IMR-90 (cell line): ENCODE measurements at regions not wholly inside any gene's neighbourhood (a gene's known extent, or its start where the extent isn't known, plus 50 kb on each side); places are given as distances from the start of the nearest gene placed in this dataset.

Experiments used
- ATAC-seq: fragments of 200-7000 bp; cut with Tn5 transposase; 2 replicates; pipeline ENCODE4 v1.9.1; 2020; ENCODE audit warnings: low read depth, mild to moderate bottlenecking, moderate library complexity
- BruUV-seq: library from RNA; stranded (reverse); fragments of 400-500 nt; replicated peaks from 2 replicates; lab custom pipeline; 2021; lab: Mats Ljungman, UMichigan
- CTCF ChIA-PET: fragments of 300-600 bp; formaldehyde crosslinking; extraction: SDS; loops from one replicate; lab custom pipeline; 2021; ENCODE audit warnings: antibody characterized with exemption; lab: Yijun Ruan, JAX
- POLR2A ChIA-PET: fragments of 300-600 bp; sonication (Branson Sonifier 250); formaldehyde crosslinking; loops from one replicate; lab custom pipeline; 2022; ENCODE audit warnings: antibody characterized with exemption; ENCODE audit not compliant: unreplicated experiment; lab: Charles Lee
- DNase-seq: peaks from one replicate; pipeline ENCODE4 v3.0.0; 2013
- H2AFZ ChIP-seq: replicated peaks from 2 replicates; pipeline ENCODE3; 2013; ENCODE audit warnings: low read length, mild to moderate bottlenecking; ENCODE audit not compliant: poor library complexity
- H2AK5ac ChIP-seq: 2 replicates; pipeline ENCODE4 v1.6.1; 2013; ENCODE audit warnings: low read depth, low read length, inconsistent platforms
- H2AK9ac ChIP-seq: replicated peaks from 2 replicates; pipeline ENCODE3; 2013; ENCODE audit warnings: mild to moderate bottlenecking, low read depth, low read length, moderate library complexity; ENCODE audit not compliant: poor library complexity
- H2BK120ac ChIP-seq: 2 replicates; pipeline ENCODE4 v1.6.1; 2013; ENCODE audit warnings: low read depth, low read length, inconsistent platforms
- H2BK15ac ChIP-seq: 3 replicates; pipeline ENCODE4 v1.6.1; 2013; ENCODE audit warnings: low read depth, low read length, inconsistent platforms
- H2BK20ac ChIP-seq: 2 replicates; pipeline ENCODE4 v1.6.1; 2013; ENCODE audit warnings: low read depth, mild to moderate bottlenecking, inconsistent platforms, low read length, moderate library complexity
- H2BK5ac ChIP-seq: 2 replicates; pipeline ENCODE4 v1.6.1; 2013; ENCODE audit warnings: mild to moderate bottlenecking, low read depth, low read length, inconsistent platforms; ENCODE audit not compliant: poor library complexity, severe bottlenecking
- H3K14ac ChIP-seq: replicated peaks from 2 replicates; pipeline ENCODE4 v1.6.1; 2013; ENCODE audit warnings: low read depth, low read length, inconsistent platforms
- H3K18ac ChIP-seq: 2 replicates; pipeline ENCODE4 v1.6.1; 2013; ENCODE audit warnings: low read depth, low read length, control low read depth
- H3K23ac ChIP-seq: 2 replicates; pipeline ENCODE4 v1.6.1; 2013; ENCODE audit warnings: low read depth, low read length, inconsistent platforms
- H3K27ac ChIP-seq: 2 replicates; pipeline ENCODE4 v1.5.1; 2013; ENCODE audit warnings: mild to moderate bottlenecking, control low read depth, low read length; ENCODE audit not compliant: insufficient read depth
- H3K27me3 ChIP-seq: 2 replicates; pipeline ENCODE4 v1.6.1; 2013; ENCODE audit warnings: low read length; ENCODE audit not compliant: control insufficient read depth, insufficient read depth
- H3K36me3 ChIP-seq: 2 replicates; pipeline ENCODE4 v1.6.1; 2013; ENCODE audit warnings: low read length, mixed read lengths; ENCODE audit not compliant: control insufficient read depth, insufficient read depth
- H3K4ac ChIP-seq: 2 replicates; pipeline ENCODE4 v1.6.1; 2013; ENCODE audit warnings: low read depth, low read length, inconsistent platforms
- H3K4me1 ChIP-seq: 2 replicates; pipeline ENCODE4 v1.6.1; 2013; ENCODE audit warnings: low read length, mixed read lengths; ENCODE audit not compliant: control insufficient read depth, insufficient read depth
- H3K4me2 ChIP-seq: 2 replicates; pipeline ENCODE4 v1.6.1; 2013; ENCODE audit warnings: low read depth, mild to moderate bottlenecking, control low read depth, low read length, moderate library complexity
- H3K4me3 ChIP-seq: 2 replicates; pipeline ENCODE4 v1.5.1; 2013; ENCODE audit warnings: low read depth, mild to moderate bottlenecking, control low read depth, low read length, moderate library complexity; ENCODE audit not compliant: insufficient read depth
- H3K56ac ChIP-seq: 2 replicates; pipeline ENCODE4 v1.6.1; 2013; ENCODE audit warnings: low read length, inconsistent platforms; ENCODE audit not compliant: insufficient read depth; ENCODE audit errors: extremely low read depth
- H3K79me1 ChIP-seq, 2 experiments: 2 replicates each; pipeline ENCODE4 v1.6.1; 2013; ENCODE audit warnings: low read length in 2 of 2, inconsistent platforms in 1 of 2, low read depth in 1 of 2
- H3K9ac ChIP-seq: 2 replicates; pipeline ENCODE4 v1.6.1; 2013; ENCODE audit warnings: low read depth, low read length, control low read depth
- H3K9me1 ChIP-seq: 2 replicates; pipeline ENCODE4 v1.6.1; 2013; ENCODE audit warnings: low read length, inconsistent platforms; ENCODE audit not compliant: insufficient read depth
- H3K9me3 ChIP-seq: 2 replicates; pipeline ENCODE4 v1.6.1; 2013; ENCODE audit warnings: low read length; ENCODE audit not compliant: control insufficient read depth, insufficient read depth
- H4K20me1 ChIP-seq: 2 replicates; pipeline ENCODE4 v1.6.1; 2013; ENCODE audit warnings: low read length, inconsistent platforms; ENCODE audit not compliant: insufficient read depth
- H4K5ac ChIP-seq: 2 replicates; pipeline ENCODE4 v1.6.1; 2013; ENCODE audit warnings: mild to moderate bottlenecking, low read depth, low read length, control low read depth
- H4K8ac ChIP-seq, 2 experiments: 2 replicates each; pipeline ENCODE4 v1.6.1; 2013; ENCODE audit warnings: low read depth in 2 of 2, low read length in 2 of 2, control low read depth in 1 of 2, inconsistent platforms in 1 of 2
- H4K91ac ChIP-seq: 2 replicates; pipeline ENCODE4 v1.6.1; 2013; ENCODE audit warnings: low read depth, low read length, inconsistent platforms; ENCODE audit not compliant: insufficient read depth
- BHLHE40 ChIP-seq: fragments of 150-350 bp; IDR thresholded peaks from 2 replicates; pipeline ENCODE4 v1.6.1; 2016; ENCODE audit warnings: mild to moderate bottlenecking, low read depth, low read length
- CEBPB ChIP-seq: IDR thresholded peaks from 2 replicates; pipeline ENCODE4 v1.6.1; 2012; ENCODE audit warnings: low read depth, low read length, improper control_type of control experiment
- CHD1 ChIP-seq: IDR thresholded peaks from 2 replicates; pipeline ENCODE4 v1.6.1; 2012; ENCODE audit warnings: low read depth, low read length, improper control_type of control experiment
- CTCF ChIP-seq: conservative IDR thresholded peaks from 2 replicates; pipeline ENCODE4 v1.5.1; 2012; ENCODE audit warnings: mild to moderate bottlenecking, low read depth, low read length, improper control_type of control experiment
- FOS ChIP-seq: fragments of 150-350 bp; IDR thresholded peaks from 2 replicates; pipeline ENCODE4 v1.6.1; 2016; ENCODE audit warnings: low read depth, low read length
- MAFK ChIP-seq: IDR thresholded peaks from 2 replicates; pipeline ENCODE4 v1.6.1; 2012; ENCODE audit warnings: low read depth, low read length, improper control_type of control experiment
- MXI1 ChIP-seq: IDR thresholded peaks from 2 replicates; pipeline ENCODE4 v1.6.1; 2012; ENCODE audit warnings: low read depth, mild to moderate bottlenecking, low read length, moderate library complexity, borderline replicate concordance
- NFE2L2 ChIP-seq: fragments of 150-350 bp; IDR thresholded peaks from 2 replicates; pipeline ENCODE4 v1.6.1; 2016; ENCODE audit warnings: low read depth, mild to moderate bottlenecking, low read length
- POLR2A ChIP-seq: IDR thresholded peaks from 2 replicates; pipeline ENCODE4 v1.6.1; 2012; ENCODE audit warnings: mild to moderate bottlenecking, low read depth, low read length
- RAD21 ChIP-seq: IDR thresholded peaks from 2 replicates; pipeline ENCODE4 v1.6.1; 2012; ENCODE audit warnings: low read length, improper control_type of control experiment
- RCOR1 ChIP-seq: IDR thresholded peaks from 2 replicates; pipeline ENCODE4 v1.6.1; 2012; ENCODE audit warnings: mild to moderate bottlenecking, low read length, improper control_type of control experiment; ENCODE audit not compliant: insufficient replicate concordance
- RFX5 ChIP-seq: IDR thresholded peaks from 2 replicates; pipeline ENCODE4 v1.8.0; 2012; ENCODE audit warnings: low read depth, mild to moderate bottlenecking, low read length, moderate library complexity
- SMC3 ChIP-seq: fragments of 150-350 bp; IDR thresholded peaks from 2 replicates; pipeline ENCODE4 v1.6.1; 2016; ENCODE audit warnings: low read depth, mild to moderate bottlenecking, antibody characterized with exemption, low read length, moderate library complexity
- USF2 ChIP-seq: fragments of 150-350 bp; IDR thresholded peaks from 2 replicates; pipeline ENCODE4 v1.6.1; 2017; ENCODE audit warnings: mild to moderate bottlenecking, antibody characterized with exemption, low read length, low read depth
- WGBS, 2 experiments: methylation state at CpG; one replicate each; pipeline versions ENCODE4 v1.1.5 to v1.1.7; 2013; ENCODE audit warnings: missing lambda C conversion rate in 2 of 2; ENCODE audit not compliant: insufficient read length in 1 of 2; ENCODE audit errors: extremely low coverage in 2 of 2; 5-methylcytosine and 5-hydroxymethylcytosine counted together
- dilution Hi-C: fragments of 300-500 bp; cut with HindIII; formaldehyde crosslinking; loops from one replicate; pipeline ENCODE4 v1.14.3; 2018; ENCODE audit warnings: low sequenced_read_pairs; ENCODE audit not compliant: unreplicated experiment
- in situ Hi-C: fragments of 300-500 bp; cut with MboI; formaldehyde crosslinking; loops from 3 replicates; pipeline ENCODE4 v1.14.3; 2019; ENCODE audit warnings: low sequenced_read_pairs, inconsistent platforms, mixed read lengths
- intact Hi-C: fragments of 100-400 bp; cut with micrococcal nuclease; formaldehyde crosslinking; loops from 2 replicates; pipeline ENCODE4 v1.10.0; 2022

DNA sequence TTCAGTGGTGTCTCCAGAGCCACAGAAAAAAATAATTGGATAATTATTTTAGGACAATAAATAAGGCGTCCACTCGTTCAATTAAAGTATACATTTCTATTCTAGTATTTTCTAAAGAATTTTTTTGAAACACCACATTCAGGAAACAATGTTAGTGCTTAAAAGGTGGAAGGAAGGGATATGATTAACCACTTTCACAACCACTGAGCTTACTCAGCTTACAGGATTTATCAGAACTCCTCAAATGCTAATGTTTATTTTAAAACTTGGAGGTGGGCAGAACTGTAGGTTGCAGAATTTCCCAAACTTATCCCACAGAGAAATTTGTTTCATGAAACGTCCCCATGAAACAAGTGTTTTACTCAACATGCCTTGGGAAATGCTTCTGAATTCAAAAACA lies 54.3 kb upstream of the MAGEB2 start:
- Histone ChIP-seq H3K36me3 (no peaks in the 10 kb centered on the region), H2BK20ac (no peak overlapping the region), H2BK5ac (no peak overlapping the region), H3K14ac (no peak overlapping the region), H3K9me1 (no peaks in the 10 kb centered on the region), H3K18ac (no peak overlapping the region), H3K4me3 (no peak overlapping the region), H2AFZ (no peak overlapping the region), H3K4me1 (no peaks in the 10 kb centered on the region), H3K23ac (no peak overlapping the region), H3K9ac (no peak overlapping the region), H4K91ac (no peak overlapping the region), H2AK9ac (no peak overlapping the region), H4K8ac (no peak overlapping the region), H2AK5ac (no peak overlapping the region), H3K9me3 (no peaks in the 10 kb centered on the region), H3K79me1 (no peaks in the 10 kb centered on the region), H2BK15ac (no peak overlapping the region), H3K27ac (no peak overlapping the region), H3K4ac (no peak overlapping the region), H3K56ac (no peak overlapping the region), H2BK120ac (no peak overlapping the region), H3K4me2 (no peak overlapping the region), H3K27me3 (no peaks in the 10 kb centered on the region), H4K20me1 (no peaks in the 10 kb centered on the region), H4K5ac (no peak overlapping the region)
- intact Hi-C loops (no loop called here), in situ Hi-C loops (no loop called here), dilution Hi-C loops (no loop called here)
- POLR2A ChIA-PET = no interaction called here
- peak; percentile 48 for DNase-seq
- CTCF ChIA-PET = no interaction called here
- BruUV-seq = no TSS peak
- TF ChIP-seq CEBPB (no peak; the same call in 1 of the 2 replicates), MAFK (no peak), RCOR1 (no peak), FOS (no peak), CTCF (no peak), USF2 (no peak), POLR2A (no peak), RFX5 (no peak), RAD21 (no peak), BHLHE40 (no peak), NFE2L2 (no peak), SMC3 (no peak), MXI1 (no peak), CHD1 (no peak)
- WGBS, 2 experiments = no CpG with 5 or more reads among the region's 3 CpGs
- ATAC-seq = peak; percentile 51
